ENCODE measurements at regions not wholly inside any gene's neighbourhood (a gene's known extent, or its start where the extent isn't known, plus 50 kb on each side); places are given as distances from the start of the nearest gene placed in this dataset.

DNA sequence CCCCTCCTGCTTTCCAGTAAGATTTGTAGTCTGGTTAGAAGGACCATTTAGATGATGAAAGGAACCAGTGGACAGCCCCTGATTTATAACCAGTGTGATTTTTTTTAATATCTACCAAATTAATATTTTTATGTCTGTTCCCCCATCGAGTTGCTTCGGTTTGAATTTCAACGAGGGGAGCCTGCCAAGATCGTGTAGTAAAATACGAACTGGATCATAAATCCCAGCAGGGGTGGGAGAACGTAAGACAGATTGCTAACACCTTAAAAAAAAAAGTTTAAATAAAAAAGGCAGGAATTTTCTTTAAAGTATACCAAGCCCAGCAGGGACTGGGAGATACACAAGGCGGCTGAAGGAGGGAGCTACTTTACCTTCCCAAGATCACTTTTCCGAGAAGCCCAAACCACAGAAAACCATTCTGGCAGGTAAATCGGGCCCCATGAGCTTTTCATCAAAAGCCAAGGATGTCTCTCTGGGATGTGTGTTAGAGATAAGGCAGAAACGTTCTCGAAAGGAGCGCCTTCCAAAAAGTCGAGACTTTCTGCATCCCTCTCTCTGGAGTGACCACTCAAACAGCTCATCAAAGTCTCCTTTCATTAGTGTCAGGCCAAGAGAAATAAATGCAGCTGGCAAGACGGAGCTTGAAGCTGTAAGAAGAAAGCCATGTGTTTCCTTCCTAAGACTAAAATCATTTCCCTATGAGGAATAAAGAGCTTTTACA lies 270.5 kb upstream of the NFE2L3 start:
- TF ChIP-seq, protein P1, sequence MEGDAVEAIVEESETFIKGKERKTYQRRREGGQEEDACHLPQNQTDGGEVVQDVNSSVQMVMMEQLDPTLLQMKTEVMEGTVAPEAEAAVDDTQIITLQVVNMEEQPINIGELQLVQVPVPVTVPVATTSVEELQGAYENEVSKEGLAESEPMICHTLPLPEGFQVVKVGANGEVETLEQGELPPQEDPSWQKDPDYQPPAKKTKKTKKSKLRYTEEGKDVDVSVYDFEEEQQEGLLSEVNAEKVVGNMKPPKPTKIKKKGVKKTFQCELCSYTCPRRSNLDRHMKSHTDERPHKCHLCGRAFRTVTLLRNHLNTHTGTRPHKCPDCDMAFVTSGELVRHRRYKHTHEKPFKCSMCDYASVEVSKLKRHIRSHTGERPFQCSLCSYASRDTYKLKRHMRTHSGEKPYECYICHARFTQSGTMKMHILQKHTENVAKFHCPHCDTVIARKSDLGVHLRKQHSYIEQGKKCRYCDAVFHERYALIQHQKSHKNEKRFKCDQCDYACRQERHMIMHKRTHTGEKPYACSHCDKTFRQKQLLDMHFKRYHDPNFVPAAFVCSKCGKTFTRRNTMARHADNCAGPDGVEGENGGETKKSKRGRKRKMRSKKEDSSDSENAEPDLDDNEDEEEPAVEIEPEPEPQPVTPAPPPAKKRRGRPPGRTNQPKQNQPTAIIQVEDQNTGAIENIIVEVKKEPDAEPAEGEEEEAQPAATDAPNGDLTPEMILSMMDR (IDR thresholded peaks at IDR 0.05): no peak
- TF ChIP-seq POLR2A (IDR thresholded peaks at IDR 0.05): no peak
